ENCODE measurements at regions not wholly inside any gene's neighbourhood (a gene's known extent, or its start where the extent isn't known, plus 50 kb on each side); places are given as distances from the start of the nearest gene placed in this dataset.

GRCh38 chr2:136319237-136319636, 201.3 kb upstream of the CXCR4 start:
- TF ChIP-seq CTCF (conservative IDR thresholded peaks at IDR 0.05) (no peak), EZH2 (IDR thresholded peaks at IDR 0.05; ENCODE audit: low read depth) (no peak)
